ENCODE measurements at regions not wholly inside any gene's neighbourhood (a gene's known extent, or its start where the extent isn't known, plus 50 kb on each side); places are given as distances from the start of the nearest gene placed in this dataset.

GRCh38 chr2:117409443-117409842, 405.0 kb upstream of the DDX18 start:
- no peaks in the 10 kb centered on the region for H3K9me2 ChIP-seq (replicated peaks; ENCODE audit: insufficient read depth, low read length)
- H3K4me2 ChIP-seq (ENCODE audit: low read depth, low read length, poor library complexity, severe bottlenecking) = no peak overlapping the region
- H3K4me3 ChIP-seq (ENCODE audit: insufficient read depth, low read length, poor library complexity, severe bottlenecking) = no peak overlapping the region
- H3K9ac ChIP-seq (ENCODE audit: low read length) = no peak overlapping the region
- no peak overlapping the region for H2AFZ ChIP-seq (ENCODE audit: low read depth, low read length, severe bottlenecking)
- no peaks in the 10 kb centered on the region for H3K27me3 ChIP-seq (ENCODE audit: low read length)
- H3F3A ChIP-seq (ENCODE audit: insufficient read depth) = no peaks in the 10 kb centered on the region
- H3K27ac ChIP-seq (ENCODE audit: low read depth, low read length) = no peak overlapping the region
- H3K36me3 ChIP-seq (ENCODE audit: low read length) = no peaks in the 10 kb centered on the region
- H3K79me2 ChIP-seq (ENCODE audit: insufficient read depth, low read length) = no peaks in the 10 kb centered on the region
- TF ChIP-seq EZH2phosphoT487 (conservative IDR thresholded peaks at IDR 0.05; ENCODE audit: low read length) = no peak
- TF ChIP-seq, protein P1, sequence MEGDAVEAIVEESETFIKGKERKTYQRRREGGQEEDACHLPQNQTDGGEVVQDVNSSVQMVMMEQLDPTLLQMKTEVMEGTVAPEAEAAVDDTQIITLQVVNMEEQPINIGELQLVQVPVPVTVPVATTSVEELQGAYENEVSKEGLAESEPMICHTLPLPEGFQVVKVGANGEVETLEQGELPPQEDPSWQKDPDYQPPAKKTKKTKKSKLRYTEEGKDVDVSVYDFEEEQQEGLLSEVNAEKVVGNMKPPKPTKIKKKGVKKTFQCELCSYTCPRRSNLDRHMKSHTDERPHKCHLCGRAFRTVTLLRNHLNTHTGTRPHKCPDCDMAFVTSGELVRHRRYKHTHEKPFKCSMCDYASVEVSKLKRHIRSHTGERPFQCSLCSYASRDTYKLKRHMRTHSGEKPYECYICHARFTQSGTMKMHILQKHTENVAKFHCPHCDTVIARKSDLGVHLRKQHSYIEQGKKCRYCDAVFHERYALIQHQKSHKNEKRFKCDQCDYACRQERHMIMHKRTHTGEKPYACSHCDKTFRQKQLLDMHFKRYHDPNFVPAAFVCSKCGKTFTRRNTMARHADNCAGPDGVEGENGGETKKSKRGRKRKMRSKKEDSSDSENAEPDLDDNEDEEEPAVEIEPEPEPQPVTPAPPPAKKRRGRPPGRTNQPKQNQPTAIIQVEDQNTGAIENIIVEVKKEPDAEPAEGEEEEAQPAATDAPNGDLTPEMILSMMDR (IDR thresholded peaks at IDR 0.05; ENCODE audit: insufficient read depth, low read length, poor library complexity, severe bottlenecking) = no peak
- H3K9me3 ChIP-seq (ENCODE audit: insufficient read depth, low read length) = no peaks in the 10 kb centered on the region
- H4K20me1 ChIP-seq (ENCODE audit: low read depth, low read length) = no peaks in the 10 kb centered on the region

DNA sequence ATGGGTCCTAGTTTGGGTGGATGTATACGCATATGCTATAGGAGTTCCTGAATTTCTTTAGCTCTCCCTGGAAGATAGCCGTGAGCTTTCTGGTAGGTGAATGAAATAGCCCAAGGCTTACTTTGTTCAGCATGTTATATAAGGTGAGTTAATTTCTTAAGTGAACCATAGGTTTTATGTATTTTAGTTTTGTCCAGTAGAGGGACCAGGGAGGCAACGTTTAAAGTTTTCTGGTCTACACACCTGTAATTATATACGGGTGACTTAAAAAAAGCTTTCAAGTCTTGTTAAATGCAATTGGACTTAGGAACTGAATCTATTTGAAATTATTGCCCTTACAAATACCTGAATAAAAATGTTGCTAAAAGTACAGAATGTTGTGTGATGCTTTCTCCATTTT, 402.5 kb upstream of the DDX18 start:
- H3K4me3 ChIP-seq (ENCODE audit: insufficient read depth, low read length, poor library complexity, severe bottlenecking) = no peak overlapping the region
- no peaks in the 10 kb centered on the region for H3K27me3 ChIP-seq (ENCODE audit: low read length)
- no peaks in the 10 kb centered on the region for H3K9me3 ChIP-seq (ENCODE audit: insufficient read depth, low read length)
- no peak overlapping the region for H2AFZ ChIP-seq (ENCODE audit: low read depth, low read length, severe bottlenecking)
- no peak overlapping the region for H3K27ac ChIP-seq (ENCODE audit: low read depth, low read length)
- H4K20me1 ChIP-seq (ENCODE audit: low read depth, low read length) = no peaks in the 10 kb centered on the region
- no peak overlapping the region for H3K4me2 ChIP-seq (ENCODE audit: low read depth, low read length, poor library complexity, severe bottlenecking)
- H3K9ac ChIP-seq (ENCODE audit: low read length) = no peak overlapping the region
- H3K9me2 ChIP-seq (replicated peaks; ENCODE audit: insufficient read depth, low read length) = no peaks in the 10 kb centered on the region
- H3F3A ChIP-seq (ENCODE audit: insufficient read depth) = no peaks in the 10 kb centered on the region
- TF ChIP-seq EZH2phosphoT487 (conservative IDR thresholded peaks at IDR 0.05; ENCODE audit: low read length) = no peak
- H3K79me2 ChIP-seq (ENCODE audit: insufficient read depth, low read length) = no peaks in the 10 kb centered on the region
- H3K36me3 ChIP-seq (ENCODE audit: low read length) = no peaks in the 10 kb centered on the region

- Histone ChIP-seq H3K79me2 (ENCODE audit: insufficient read depth, low read length) (no peaks in the 10 kb centered on the region), H3K4me2 (ENCODE audit: low read depth, low read length, poor library complexity, severe bottlenecking) (no peak overlapping the region), H3K36me3 (ENCODE audit: low read length) (no peaks in the 10 kb centered on the region), H3K9me3 (ENCODE audit: insufficient read depth, low read length) (no peaks in the 10 kb centered on the region), H3K4me3 (ENCODE audit: insufficient read depth, low read length, poor library complexity, severe bottlenecking) (no peak overlapping the region), H3K9ac (ENCODE audit: low read length) (no peak overlapping the region), H3F3A (ENCODE audit: insufficient read depth) (no peaks in the 10 kb centered on the region), H3K9me2 (replicated peaks; ENCODE audit: insufficient read depth, low read length) (no peaks in the 10 kb centered on the region), H2AFZ (ENCODE audit: low read depth, low read length, severe bottlenecking) (no peak overlapping the region), H3K27ac (ENCODE audit: low read depth, low read length) (no peak overlapping the region), H4K20me1 (ENCODE audit: low read depth, low read length) (no peaks in the 10 kb centered on the region), H3K27me3 (ENCODE audit: low read length) (no peaks in the 10 kb centered on the region)
- no peak for TF ChIP-seq EZH2phosphoT487 (conservative IDR thresholded peaks at IDR 0.05; ENCODE audit: low read length)
- TF ChIP-seq, protein P1 (IDR thresholded peaks at IDR 0.05; ENCODE audit: insufficient read depth, low read length, poor library complexity, severe bottlenecking) = no peak
These were observed 381.7 kb upstream of the DDX18 start for GRCh38 chr2:117432746-117433145.

DNA sequence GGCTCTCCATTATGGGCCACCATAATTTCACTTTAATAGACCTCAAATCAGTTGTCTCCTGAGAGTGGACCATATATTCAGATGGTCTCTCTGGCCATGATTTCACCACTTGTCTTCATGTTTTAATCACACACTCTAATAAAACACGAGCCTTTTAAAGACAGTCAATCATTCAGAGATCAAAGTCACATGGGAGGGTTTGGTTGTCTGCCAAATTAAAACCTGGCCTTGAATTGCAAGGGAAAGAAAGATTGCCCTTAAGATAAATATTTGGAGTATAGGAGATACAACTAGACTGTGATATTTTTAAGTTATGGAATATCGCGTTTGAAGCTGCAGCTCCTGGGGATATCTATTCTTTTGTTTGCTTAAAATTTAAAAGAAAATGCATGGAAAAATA, 377.8 kb upstream of the DDX18 start:
- H3K4me2 ChIP-seq (ENCODE audit: low read depth, low read length, poor library complexity, severe bottlenecking) = no peak overlapping the region
- no peaks in the 10 kb centered on the region for H3K27me3 ChIP-seq (ENCODE audit: low read length)

More for the DNA sequence above, 377.8 kb upstream of the DDX18 start:
- Histone ChIP-seq H3K9me2 (replicated peaks; ENCODE audit: insufficient read depth, low read length) (no peaks in the 10 kb centered on the region), H2AFZ (ENCODE audit: low read depth, low read length, severe bottlenecking) (no peak overlapping the region), H3K4me3 (ENCODE audit: insufficient read depth, low read length, poor library complexity, severe bottlenecking) (no peak overlapping the region), H3K36me3 (ENCODE audit: low read length) (no peaks in the 10 kb centered on the region), H3F3A (ENCODE audit: insufficient read depth) (no peaks in the 10 kb centered on the region), H3K9me3 (ENCODE audit: insufficient read depth, low read length) (no peaks in the 10 kb centered on the region), H3K79me2 (ENCODE audit: insufficient read depth, low read length) (no peaks in the 10 kb centered on the region), H4K20me1 (ENCODE audit: low read depth, low read length) (no peaks in the 10 kb centered on the region), H3K9ac (ENCODE audit: low read length) (no peak overlapping the region), H3K27ac (ENCODE audit: low read depth, low read length) (no peak overlapping the region)
- TF ChIP-seq, protein P1 (IDR thresholded peaks at IDR 0.05; ENCODE audit: insufficient read depth, low read length, poor library complexity, severe bottlenecking) = no peak
- TF ChIP-seq EZH2phosphoT487 (conservative IDR thresholded peaks at IDR 0.05; ENCODE audit: low read length) = no peak
